ENCODE measurements at regions not wholly inside any gene's neighbourhood (a gene's known extent, or its start where the extent isn't known, plus 50 kb on each side); places are given as distances from the start of the nearest gene placed in this dataset.

GRCh38 chr2:156083763-156084493 is 248.6 kb downstream of the NR4A2 start:
- DNase-seq: no peak

- DNase-seq: no peak
These were observed 252.7 kb downstream of the NR4A2 start for GRCh38 chr2:156079845-156080244.

- DNase-seq: no peak
These were observed 255.3 kb downstream of the NR4A2 start for GRCh38 chr2:156077041-156077742.

DNA sequence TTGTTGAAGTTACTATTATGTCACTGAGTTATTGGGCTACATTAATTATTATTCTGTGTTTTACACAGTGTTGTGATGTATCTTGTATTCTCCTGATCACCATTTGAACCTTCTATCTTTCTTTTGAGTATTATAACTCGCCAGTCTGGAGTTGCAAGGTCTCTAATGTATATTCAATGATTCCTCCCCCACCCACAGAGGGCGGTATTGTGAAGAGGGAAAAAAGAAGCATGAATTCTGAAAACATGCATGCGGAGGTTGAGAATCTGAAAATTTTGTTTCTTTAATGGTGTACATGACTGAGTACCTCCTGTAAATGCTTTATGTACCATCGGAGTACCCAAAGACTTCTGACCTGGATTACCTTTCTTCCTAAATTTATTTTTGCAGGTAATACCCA is 266.6 kb downstream of the NR4A2 start:
- DNase-seq: no peak

- no peak for DNase-seq
These were observed 268.0 kb downstream of the NR4A2 start for GRCh38 chr2:156064540-156064939.

DNA sequence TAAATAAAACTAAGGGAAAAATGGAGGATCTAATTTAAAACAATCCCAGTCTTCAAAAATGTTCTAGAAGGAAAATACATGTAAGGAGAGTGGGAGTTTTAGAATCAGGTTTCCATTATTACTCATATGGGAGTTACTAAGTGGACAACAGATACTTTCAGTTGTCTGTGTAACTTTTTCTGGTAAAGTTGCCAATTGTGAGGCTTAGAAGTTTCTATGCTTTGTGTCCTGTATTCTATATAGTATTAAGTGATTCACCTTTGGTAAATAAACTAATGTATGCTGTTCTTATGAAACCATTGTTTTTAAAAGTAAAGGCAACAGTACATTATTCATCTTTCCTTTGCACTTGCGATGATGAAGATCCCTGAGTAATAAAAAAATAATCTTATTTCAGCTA is 274.9 kb downstream of the NR4A2 start:
- no peak for DNase-seq

- no peak for DNase-seq
These were observed 277.5 kb downstream of the NR4A2 start for GRCh38 chr2:156054983-156055382.

GRCh38 chr2:156046900-156047299 is 285.6 kb downstream of the NR4A2 start:
- DNase-seq: no peak

DNA sequence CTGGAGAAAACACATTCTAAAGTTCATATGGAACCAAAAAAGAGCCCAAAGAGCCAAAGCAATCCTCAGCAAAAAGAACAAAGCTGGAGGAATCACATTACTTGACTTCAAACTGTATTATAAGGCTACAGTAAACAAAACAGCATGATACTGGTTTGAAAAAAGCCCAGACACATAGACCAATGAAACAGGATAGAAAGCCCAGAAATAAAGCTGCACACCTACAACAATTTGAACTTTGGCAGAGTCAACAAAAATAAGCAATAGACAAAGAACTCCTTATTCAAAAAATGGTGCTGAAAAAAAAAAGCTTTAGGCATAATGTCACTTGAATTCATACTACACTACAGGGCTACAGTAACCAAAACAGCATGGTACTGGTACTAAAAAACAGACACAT is 289.6 kb downstream of the NR4A2 start:
- no peak for DNase-seq

GRCh38 chr2:156038021-156038420 is 294.5 kb downstream of the NR4A2 start:
- DNase-seq: no peak

DNA sequence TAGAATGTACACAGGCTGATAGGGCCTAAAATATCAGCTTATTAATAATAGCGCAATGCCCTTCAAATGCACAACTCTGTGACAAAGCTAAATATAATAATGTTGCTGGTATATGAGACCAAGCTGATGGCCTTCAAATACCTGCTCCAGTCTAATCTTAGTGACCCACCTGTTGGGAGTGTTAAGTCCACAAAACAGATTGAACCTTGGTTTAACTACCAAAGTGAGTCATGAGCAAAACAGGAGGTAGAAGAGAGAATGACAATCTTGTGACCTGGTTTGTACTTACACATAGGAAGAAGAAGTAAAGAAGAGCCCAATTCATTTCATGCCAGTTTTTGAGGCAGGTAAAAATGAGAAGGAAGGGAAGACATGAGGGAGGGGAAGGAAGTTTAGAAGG is 295.0 kb downstream of the NR4A2 start:
- no peak for DNase-seq

DNA sequence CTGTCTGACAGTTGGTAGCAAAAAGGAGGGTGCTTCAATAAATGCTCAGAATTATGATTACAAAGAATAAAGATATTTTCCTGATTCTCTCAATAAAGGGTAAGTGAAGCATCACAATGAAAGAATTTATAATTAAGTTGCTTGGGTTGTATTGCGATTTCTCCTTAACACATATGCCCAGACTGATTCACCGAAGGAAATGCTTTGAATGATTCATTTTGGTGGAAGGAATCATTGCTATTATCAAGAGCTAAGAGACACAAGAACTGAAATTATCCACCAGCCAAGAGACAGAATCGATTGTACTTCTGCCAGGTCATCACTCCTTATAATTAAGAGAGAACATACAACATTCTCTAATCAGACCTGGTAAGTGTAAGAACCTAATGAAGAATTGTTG is 301.4 kb downstream of the NR4A2 start:
- no peak for DNase-seq

- no peak for DNase-seq
These were observed 309.2 kb downstream of the NR4A2 start for GRCh38 chr2:156023229-156023869.

DNA sequence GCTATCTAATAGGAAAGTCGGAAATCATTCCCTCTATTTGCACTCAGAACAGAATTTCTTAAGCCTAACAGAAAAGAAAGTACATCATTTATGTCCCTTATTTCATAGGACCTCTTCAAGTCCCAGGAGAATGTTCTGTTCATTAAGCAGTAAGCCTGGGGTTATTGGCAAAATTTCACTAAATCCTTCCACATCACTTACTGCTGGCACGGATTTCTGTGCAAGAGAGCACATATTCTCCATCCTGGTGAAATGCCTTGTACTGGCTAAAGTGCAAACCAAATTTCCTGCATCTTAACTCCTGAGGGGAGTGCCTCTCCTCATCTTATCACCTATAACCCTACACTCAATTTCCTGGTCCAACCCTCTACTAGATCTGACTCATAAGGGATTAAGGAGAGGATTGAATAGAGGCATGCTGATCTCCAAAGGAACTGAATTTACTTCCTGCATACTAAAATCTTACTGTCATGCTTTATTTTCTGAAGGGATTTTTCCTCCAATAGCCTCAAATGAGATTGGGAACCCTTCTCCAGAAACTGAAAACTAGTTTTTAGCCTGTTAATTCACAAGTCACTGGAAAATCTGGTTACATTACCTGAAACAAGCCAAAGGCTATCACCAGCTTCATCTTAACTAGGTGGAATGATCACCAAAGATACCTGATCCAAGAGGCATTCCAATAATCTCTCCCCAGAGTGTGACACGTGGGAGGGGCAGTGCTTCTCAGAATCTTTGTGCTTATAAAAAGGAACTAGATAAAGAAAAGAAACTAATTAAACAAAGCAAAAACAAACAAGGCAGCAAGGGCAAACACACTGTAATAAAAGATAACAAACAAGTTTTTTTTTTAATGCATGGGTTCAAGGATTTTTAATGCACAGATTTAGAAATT is 311.1 kb downstream of the NR4A2 start:
- DNase-seq: no peak

- DNase-seq: no peak
These were observed 313.2 kb downstream of the NR4A2 start for GRCh38 chr2:156019341-156019740.

- no peak for DNase-seq
These were observed 315.1 kb downstream of the NR4A2 start for GRCh38 chr2:156017341-156017885.

GRCh38 chr2:156009293-156009692 is 323.2 kb downstream of the NR4A2 start:
- no peak for DNase-seq

GRCh38 chr2:156006721-156007618 is 325.6 kb downstream of the NR4A2 start:
- DNase-seq: no peak

DNA sequence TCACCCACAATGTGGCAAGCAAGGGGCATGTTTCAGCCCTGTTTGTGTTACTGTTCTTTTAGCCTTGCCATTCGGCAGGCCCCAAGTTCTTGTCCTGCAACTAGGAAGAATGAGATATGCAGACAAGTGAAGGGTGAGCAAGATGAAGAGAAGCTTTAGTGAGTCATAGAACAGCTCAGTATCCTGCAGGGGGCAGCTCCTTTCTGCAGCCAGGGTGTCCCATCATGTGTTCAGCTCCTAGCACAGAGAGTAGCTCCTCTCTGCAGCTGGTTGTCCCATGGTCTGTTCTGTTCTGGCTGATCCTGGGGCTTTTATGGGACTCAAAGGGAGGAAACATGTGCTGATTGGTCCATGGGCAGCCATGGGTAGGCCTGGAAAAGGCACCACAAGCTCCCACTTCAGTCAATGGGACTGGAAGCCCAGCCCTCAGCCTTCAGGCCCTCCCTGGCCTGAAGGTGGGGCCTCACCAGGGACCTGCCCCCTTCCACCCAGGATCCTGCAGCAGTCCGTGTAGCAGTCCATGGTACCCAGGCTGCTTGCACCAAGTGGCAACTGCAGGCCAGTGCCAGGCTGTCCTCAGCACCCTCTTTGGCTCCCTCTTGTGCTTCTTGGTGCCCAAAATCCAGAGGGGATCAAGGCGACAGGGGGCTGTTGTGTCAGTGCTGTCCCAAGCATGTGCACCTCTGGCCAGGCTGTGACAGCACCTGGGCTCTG is 326.4 kb downstream of the NR4A2 start:
- no peak for DNase-seq

- DNase-seq: no peak
These were observed 327.0 kb downstream of the NR4A2 start for GRCh38 chr2:156005531-156005930.

DNA sequence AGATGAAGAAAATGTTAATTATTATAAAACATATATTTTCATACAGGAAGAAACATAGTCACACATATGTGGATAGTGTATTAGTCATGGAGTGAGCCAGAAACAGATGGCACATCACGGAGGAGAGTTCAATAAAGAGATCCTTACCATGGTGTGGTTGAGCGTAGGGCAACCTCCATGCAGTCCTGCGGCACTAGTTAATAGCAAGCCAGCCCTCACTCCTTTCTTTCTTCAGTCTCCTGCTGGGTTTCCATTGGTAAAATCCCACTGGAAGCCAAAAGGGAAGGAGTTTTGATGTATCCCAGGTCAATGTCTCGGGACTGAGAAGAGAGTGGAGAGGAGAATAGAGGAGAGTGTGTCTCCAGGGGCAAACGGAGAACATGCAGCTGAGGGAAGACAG is 328.1 kb downstream of the NR4A2 start:
- no peak for DNase-seq
